OCI-LY7 (cell line): ENCODE measurements at regions not wholly inside any gene's neighbourhood (a gene's known extent, or its start where the extent isn't known, plus 50 kb on each side); places are given as distances from the start of the nearest gene placed in this dataset.

ENCODE experiments used
- CTCF ChIP-seq: fragments of 200-600 bp; sonication (generic); conservative IDR thresholded peaks from 2 replicates; pipeline ENCODE4 v1.5.1; 2014; ENCODE audit warnings: mild to moderate bottlenecking, antibody characterized with exemption, low read length, moderate library complexity, mixed read lengths
- EZH2phosphoT487 ChIP-seq: fragments of 200-600 bp; sonication (generic); IDR thresholded peaks from 2 replicates; pipeline ENCODE4 v1.6.1; 2018; ENCODE audit warnings: low read depth, borderline replicate concordance, mild to moderate bottlenecking, mixed run types, antibody characterized with exemption, low read length, moderate library complexity, mixed read lengths

GRCh38 chr2:147790580-147790979 lies 54.2 kb upstream of the ACVR2A start:
- no peak for TF ChIP-seq EZH2phosphoT487
- no peak for TF ChIP-seq CTCF
